KMS-11 (cell line): ENCODE measurements at regions not wholly inside any gene's neighbourhood (a gene's known extent, or its start where the extent isn't known, plus 50 kb on each side); places are given as distances from the start of the nearest gene placed in this dataset.

Source experiments
- H2AFZ ChIP-seq: fragments of 200-600 bp; sonication (generic); 2 replicates; pipeline ENCODE4 v1.6.1; 2016; ENCODE audit warnings: antibody characterized with exemption, mixed run types, low read depth
- H3K27ac ChIP-seq: fragments of 200-600 bp; sonication (generic); 2 replicates; pipeline ENCODE4 v1.6.1; 2016; ENCODE audit warnings: mild to moderate bottlenecking, mixed run types
- H3K27me3 ChIP-seq: fragments of 200-600 bp; sonication (generic); 2 replicates; pipeline ENCODE4 v1.6.1; 2017; ENCODE audit warnings: mild to moderate bottlenecking, low read depth, mixed run types, moderate library complexity; ENCODE audit not compliant: insufficient read depth
- H3K36me3 ChIP-seq: fragments of 200-600 bp; sonication (generic); 2 replicates; pipeline ENCODE4 v1.6.1; 2017; ENCODE audit warnings: mild to moderate bottlenecking, mixed run types; ENCODE audit not compliant: insufficient read depth
- H3K4me1 ChIP-seq: fragments of 200-600 bp; sonication (generic); 2 replicates; pipeline ENCODE4 v1.6.1; 2016; ENCODE audit warnings: mild to moderate bottlenecking, low read depth, mixed run types; ENCODE audit not compliant: poor library complexity, severe bottlenecking
- H3K4me2 ChIP-seq: fragments of 200-600 bp; sonication (generic); 2 replicates; pipeline ENCODE4 v1.7.0; 2016; ENCODE audit warnings: mild to moderate bottlenecking, mixed run types
- H3K4me3 ChIP-seq: fragments of 200-600 bp; sonication (generic); IDR thresholded peaks from 2 replicates; pipeline ENCODE4 v1.6.1; 2017; ENCODE audit warnings: low read depth, low read length, mixed read lengths; ENCODE audit not compliant: insufficient read depth
- H3K79me2 ChIP-seq: fragments of 200-600 bp; sonication (generic); 2 replicates; pipeline ENCODE4 v1.6.1; 2016; ENCODE audit warnings: low read depth, mixed run types; ENCODE audit not compliant: insufficient read depth
- H3K9ac ChIP-seq: fragments of 200-600 bp; sonication (generic); 2 replicates; pipeline ENCODE4 v1.6.1; 2016; ENCODE audit warnings: mild to moderate bottlenecking, mixed run types
- H4K20me1 ChIP-seq: fragments of 200-600 bp; sonication (generic); 2 replicates; pipeline ENCODE4 v1.6.1; 2016; ENCODE audit warnings: mild to moderate bottlenecking, mixed run types; ENCODE audit not compliant: insufficient read depth
- TF ChIP-seq, protein P1 (sequence below): fragments of 200-600 bp; sonication (generic); conservative IDR thresholded peaks from 2 replicates; pipeline ENCODE4 v1.6.1; 2017; ENCODE audit warnings: low read depth, mild to moderate bottlenecking, antibody characterized with exemption, low read length, moderate library complexity, mixed read lengths

DNA sequence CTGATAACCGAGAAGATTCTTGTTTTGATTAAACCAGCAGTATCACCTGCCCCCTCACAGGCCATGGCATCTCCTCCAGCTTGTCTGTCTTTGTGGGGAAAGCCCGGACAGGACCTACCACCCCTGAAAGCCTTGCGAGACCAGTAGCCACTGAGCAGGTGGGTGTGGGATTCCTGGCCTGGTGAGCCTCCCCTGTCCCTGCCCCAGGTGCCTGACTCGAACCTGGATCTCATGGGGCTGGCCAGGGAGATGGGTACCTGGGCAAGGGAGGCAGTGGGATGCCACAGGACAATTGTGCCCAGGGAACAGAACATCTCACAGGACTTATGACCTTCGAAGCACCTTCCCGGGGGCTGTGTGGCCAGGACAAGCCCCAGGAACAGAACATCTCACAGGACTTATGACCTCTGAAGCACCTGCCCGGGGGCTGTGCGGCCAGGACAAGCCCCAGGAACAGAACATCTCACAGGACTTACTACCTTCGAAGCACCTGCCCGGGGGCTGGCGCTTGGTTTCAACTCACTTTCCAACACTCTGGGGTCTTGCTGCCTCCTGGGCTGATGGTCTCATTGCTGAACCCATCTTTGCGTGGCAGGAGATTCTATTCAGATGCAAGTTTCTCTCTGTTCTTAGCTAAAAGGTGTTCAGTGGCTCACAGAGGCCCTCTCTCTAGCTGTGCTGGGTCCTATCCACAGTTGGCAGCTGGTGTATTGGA, 854.5 kb downstream of the BRD1 start:
- H3K27ac ChIP-seq = no peak overlapping the region

DNA sequence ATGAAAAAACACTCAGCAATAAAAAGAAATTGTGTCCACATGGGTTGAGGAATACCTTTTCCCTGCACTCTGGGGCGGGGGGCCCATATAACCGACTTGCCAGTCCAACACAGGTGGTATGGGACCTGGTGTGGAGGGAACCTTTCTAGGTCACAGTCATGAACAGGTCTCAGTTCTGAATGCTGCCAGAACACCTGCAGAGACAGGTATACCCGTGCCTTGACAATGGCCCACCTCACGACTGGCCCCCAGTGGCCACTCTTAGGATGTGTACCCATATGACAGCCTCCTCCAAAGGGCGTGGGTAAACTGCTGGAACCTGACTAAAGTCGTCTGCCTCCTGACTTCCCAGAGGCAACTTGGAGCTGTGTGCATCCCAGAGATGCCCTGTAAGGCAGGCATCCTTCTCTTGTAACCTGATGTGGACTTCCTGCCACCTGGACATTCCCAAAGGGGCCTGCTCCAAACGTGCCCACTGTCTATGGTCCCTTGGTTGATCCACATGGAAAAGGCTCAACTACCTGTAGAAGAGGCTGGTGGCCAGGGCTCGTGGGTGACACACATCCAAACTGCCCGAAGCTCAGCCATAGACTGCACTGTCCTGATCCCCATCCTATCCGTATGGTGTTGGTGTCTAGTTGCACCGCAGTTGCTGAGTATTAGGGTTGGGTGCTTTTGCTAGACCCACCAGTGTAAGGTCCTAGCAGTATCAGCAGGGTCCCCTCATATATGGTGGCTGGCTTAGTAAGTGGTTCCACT, 859.3 kb downstream of the BRD1 start:
- Histone ChIP-seq H4K20me1 (no peaks in the 10 kb centered on the region), H2AFZ (no peak overlapping the region), H3K4me3 (no peak overlapping the region), H3K4me1 (no peaks in the 10 kb centered on the region), H3K79me2 (no peaks in the 10 kb centered on the region), H3K36me3 (no peaks in the 10 kb centered on the region), H3K4me2 (no peak overlapping the region), H3K9ac (no peak overlapping the region), H3K27me3 (no peaks in the 10 kb centered on the region), H3K27ac (no peak overlapping the region)
- TF ChIP-seq, protein P1, sequence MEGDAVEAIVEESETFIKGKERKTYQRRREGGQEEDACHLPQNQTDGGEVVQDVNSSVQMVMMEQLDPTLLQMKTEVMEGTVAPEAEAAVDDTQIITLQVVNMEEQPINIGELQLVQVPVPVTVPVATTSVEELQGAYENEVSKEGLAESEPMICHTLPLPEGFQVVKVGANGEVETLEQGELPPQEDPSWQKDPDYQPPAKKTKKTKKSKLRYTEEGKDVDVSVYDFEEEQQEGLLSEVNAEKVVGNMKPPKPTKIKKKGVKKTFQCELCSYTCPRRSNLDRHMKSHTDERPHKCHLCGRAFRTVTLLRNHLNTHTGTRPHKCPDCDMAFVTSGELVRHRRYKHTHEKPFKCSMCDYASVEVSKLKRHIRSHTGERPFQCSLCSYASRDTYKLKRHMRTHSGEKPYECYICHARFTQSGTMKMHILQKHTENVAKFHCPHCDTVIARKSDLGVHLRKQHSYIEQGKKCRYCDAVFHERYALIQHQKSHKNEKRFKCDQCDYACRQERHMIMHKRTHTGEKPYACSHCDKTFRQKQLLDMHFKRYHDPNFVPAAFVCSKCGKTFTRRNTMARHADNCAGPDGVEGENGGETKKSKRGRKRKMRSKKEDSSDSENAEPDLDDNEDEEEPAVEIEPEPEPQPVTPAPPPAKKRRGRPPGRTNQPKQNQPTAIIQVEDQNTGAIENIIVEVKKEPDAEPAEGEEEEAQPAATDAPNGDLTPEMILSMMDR = 0 out of 2 replicates have a peak, but pooled peaks have one; percentile 27

More for the DNA sequence above, 854.5 kb downstream of the BRD1 start:
- no peak overlapping the region for H3K4me2 ChIP-seq
- TF ChIP-seq, protein P1 = no peak
- H3K36me3 ChIP-seq = no peaks in the 10 kb centered on the region
- no peaks in the 10 kb centered on the region for H4K20me1 ChIP-seq
- no peak overlapping the region for H3K4me3 ChIP-seq
- no peak overlapping the region for H2AFZ ChIP-seq
- H3K4me1 ChIP-seq = no peaks in the 10 kb centered on the region
- H3K9ac ChIP-seq = no peak overlapping the region
- H3K27me3 ChIP-seq = no peaks in the 10 kb centered on the region
- H3K79me2 ChIP-seq = no peaks in the 10 kb centered on the region

DNA sequence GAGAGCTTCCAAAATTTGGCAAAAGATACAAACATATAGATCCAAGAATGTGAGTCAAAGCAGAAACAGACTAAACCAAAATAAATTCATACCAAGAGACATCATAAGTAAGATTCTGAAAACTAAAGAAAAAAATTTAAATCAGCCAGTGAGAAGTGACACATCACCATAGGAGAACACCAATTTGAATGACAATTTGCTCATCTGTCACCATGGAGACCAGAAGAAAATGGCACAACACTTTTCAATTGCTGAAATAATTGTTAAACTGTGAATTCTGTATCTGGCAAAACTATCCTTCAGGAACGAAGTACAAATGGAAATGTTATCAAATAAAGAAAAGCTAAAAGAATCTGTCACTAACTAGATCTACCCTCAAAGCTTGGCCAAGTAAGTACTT, 864.3 kb downstream of the BRD1 start:
- Histone ChIP-seq H3K36me3 (no peaks in the 10 kb centered on the region), H4K20me1 (no peaks in the 10 kb centered on the region), H3K27me3 (no peaks in the 10 kb centered on the region), H3K4me3 (no peak overlapping the region), H3K4me1 (no peaks in the 10 kb centered on the region), H3K79me2 (no peaks in the 10 kb centered on the region), H3K4me2 (no peak overlapping the region), H3K27ac (no peak overlapping the region), H3K9ac (no peak overlapping the region), H2AFZ (no peak overlapping the region)
- TF ChIP-seq, protein P1 = no peak

DNA sequence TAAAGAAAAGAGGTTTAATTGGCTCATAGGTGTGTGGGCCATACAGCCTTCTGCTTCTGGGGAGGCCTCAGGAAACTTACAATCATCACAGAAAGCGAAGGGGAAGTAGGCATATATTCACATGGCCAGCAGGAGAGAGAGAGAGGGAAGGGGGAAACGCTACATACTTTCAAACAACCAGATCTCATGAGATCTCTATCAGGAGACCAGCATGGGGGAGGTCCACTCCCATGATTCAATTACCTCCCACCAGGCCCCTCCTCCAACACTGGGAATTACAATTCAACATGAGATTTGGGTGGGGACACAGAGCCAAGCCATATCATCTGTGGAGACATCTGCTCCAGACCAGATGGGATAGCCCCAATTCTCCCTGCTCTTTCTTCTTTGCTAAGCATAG, 866.0 kb downstream of the BRD1 start:
- Histone ChIP-seq H2AFZ (no peak overlapping the region), H3K79me2 (no peaks in the 10 kb centered on the region), H3K27me3 (no peaks in the 10 kb centered on the region), H3K27ac (no peak overlapping the region), H3K4me2 (no peak overlapping the region), H3K9ac (no peak overlapping the region), H3K36me3 (no peaks in the 10 kb centered on the region), H3K4me1 (no peaks in the 10 kb centered on the region), H3K4me3 (no peak overlapping the region), H4K20me1 (no peaks in the 10 kb centered on the region)
- TF ChIP-seq, protein P1 = no peak
